ENCODE measurements at regions not wholly inside any gene's neighbourhood (a gene's known extent, or its start where the extent isn't known, plus 50 kb on each side); places are given as distances from the start of the nearest gene placed in this dataset.

DNA sequence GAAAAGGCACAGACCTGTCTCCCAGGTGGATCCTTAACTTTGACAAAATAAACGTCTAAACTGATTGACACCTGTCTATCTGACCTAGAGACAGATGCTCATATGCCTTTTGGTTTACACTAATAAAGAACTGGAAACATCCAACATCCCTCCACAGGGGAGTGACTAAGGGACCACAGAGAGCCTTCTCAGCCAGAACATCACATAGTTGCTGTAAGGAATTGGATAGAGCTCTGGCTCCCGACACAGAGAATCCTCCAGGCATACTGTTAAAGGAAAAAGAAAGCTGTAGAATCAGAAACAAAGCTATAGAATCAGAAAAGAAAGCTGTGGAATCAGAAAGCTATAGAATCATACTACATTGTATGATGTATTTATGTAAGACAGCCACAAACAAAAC, 258.8 kb downstream of the STK31 start:
- TF ChIP-seq, protein P1, sequence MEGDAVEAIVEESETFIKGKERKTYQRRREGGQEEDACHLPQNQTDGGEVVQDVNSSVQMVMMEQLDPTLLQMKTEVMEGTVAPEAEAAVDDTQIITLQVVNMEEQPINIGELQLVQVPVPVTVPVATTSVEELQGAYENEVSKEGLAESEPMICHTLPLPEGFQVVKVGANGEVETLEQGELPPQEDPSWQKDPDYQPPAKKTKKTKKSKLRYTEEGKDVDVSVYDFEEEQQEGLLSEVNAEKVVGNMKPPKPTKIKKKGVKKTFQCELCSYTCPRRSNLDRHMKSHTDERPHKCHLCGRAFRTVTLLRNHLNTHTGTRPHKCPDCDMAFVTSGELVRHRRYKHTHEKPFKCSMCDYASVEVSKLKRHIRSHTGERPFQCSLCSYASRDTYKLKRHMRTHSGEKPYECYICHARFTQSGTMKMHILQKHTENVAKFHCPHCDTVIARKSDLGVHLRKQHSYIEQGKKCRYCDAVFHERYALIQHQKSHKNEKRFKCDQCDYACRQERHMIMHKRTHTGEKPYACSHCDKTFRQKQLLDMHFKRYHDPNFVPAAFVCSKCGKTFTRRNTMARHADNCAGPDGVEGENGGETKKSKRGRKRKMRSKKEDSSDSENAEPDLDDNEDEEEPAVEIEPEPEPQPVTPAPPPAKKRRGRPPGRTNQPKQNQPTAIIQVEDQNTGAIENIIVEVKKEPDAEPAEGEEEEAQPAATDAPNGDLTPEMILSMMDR (optimal IDR thresholded peaks at IDR 0.05 in 1 of 3, IDR thresholded peaks at IDR 0.05 in 1 of 3, conservative IDR thresholded peaks at IDR 0.05 in 1 of 3; ENCODE audit: extremely low read depth in 1 of 3, insufficient read depth in 2 of 3, low read length in 3 of 3) = no peak
- TF ChIP-seq EZH2 (IDR thresholded peaks at IDR 0.05; ENCODE audit: low read length) = no peak
